GM12892 (cell line): ENCODE measurements at regions not wholly inside any gene's neighbourhood (a gene's known extent, or its start where the extent isn't known, plus 50 kb on each side); places are given as distances from the start of the nearest gene placed in this dataset.

Experiments used
- POLR2A ChIP-seq: IDR thresholded peaks from 2 replicates; pipeline ENCODE4 v1.6.1; 2011; ENCODE audit warnings: low read depth, low read length, control low read depth
- POLR2AphosphoS5 ChIP-seq: IDR thresholded peaks from 2 replicates; pipeline ENCODE4 v1.6.1; 2011; ENCODE audit warnings: low read depth, low read length, control low read depth
- TAF1 ChIP-seq: IDR thresholded peaks from 2 replicates; pipeline ENCODE4 v1.6.1; 2011; ENCODE audit warnings: low read depth, mild to moderate bottlenecking, control low read depth, low read length, borderline replicate concordance

GRCh38 chr20:21574443-21574842, 60.6 kb upstream of the NKX2-2 start:
- TF ChIP-seq POLR2AphosphoS5 (no peak), POLR2A (no peak), TAF1 (no peak)
